HepG2 (cell line): ENCODE measurements at regions not wholly inside any gene's neighbourhood (a gene's known extent, or its start where the extent isn't known, plus 50 kb on each side); places are given as distances from the start of the nearest gene placed in this dataset.

Source experiments
- ATAC-seq: fragments of 200-7000 bp; cut with Tn5 transposase; 3 replicates; pipeline ENCODE4 v1.9.1; 2020; ENCODE audit warnings: mild to moderate bottlenecking, moderate library complexity
- BruUV-seq: library from RNA; stranded (reverse); fragments of 400-500 nt; replicated peaks from 2 replicates; lab custom pipeline; 2021; lab: Mats Ljungman, UMichigan
- CTCF ChIA-PET: fragments of 300-600 bp; formaldehyde crosslinking; extraction: SDS; loops from one replicate; lab custom pipeline; 2021; ENCODE audit warnings: low total read pairs, inconsistent platforms, low intra/inter-chr PET ratio; lab: Yijun Ruan, JAX
- POLR2A ChIA-PET: fragments of 350-600 bp; sonication (Branson Sonifier 250); formaldehyde crosslinking; loops from one replicate; lab custom pipeline; 2020; ENCODE audit warnings: antibody characterized with exemption, inconsistent platforms; lab: Yijun Ruan, JAX
- DNase-seq: peaks from one replicate; pipeline ENCODE4 v3.0.0-alpha.2; 2015; ENCODE audit warnings: low spot score
- FAIRE-seq: peaks from 3 replicates; lab custom pipeline; 2011; peaks lifted over from hg19 to GRCh38; lab: Jason Lieb, UNC
- H2AFZ ChIP-seq: one replicate; pipeline ENCODE4 v1.6.1; 2011; ENCODE audit warnings: low read length, inconsistent platforms
- H3K27ac ChIP-seq: fragments of 300-600 bp; 3 replicates; pipeline ENCODE4 v1.8.0; 2011; ENCODE audit warnings: mixed run types, mild to moderate bottlenecking, mixed read lengths, low read length, inconsistent platforms; ENCODE audit not compliant: insufficient read depth; ENCODE audit errors: extremely low read length
- H3K27me3 ChIP-seq, 2 experiments: fragments of 200-600 bp in 1 of 2; 2 replicates in 1 of 2; 3 replicates in 1 of 2; pipeline versions ENCODE4 v1.6.0 to v1.8.0; 2011; ENCODE audit warnings: low read length in 2 of 2, mild to moderate bottlenecking in 2 of 2, moderate library complexity in 2 of 2, inconsistent platforms in 1 of 2; ENCODE audit not compliant: insufficient read depth in 2 of 2, control insufficient read depth in 1 of 2
- H3K36me3 ChIP-seq, 2 experiments: fragments of 200-600 bp in 1 of 2; replicated peaks in 1 of 2; 2 replicates in 1 of 2; 3 replicates in 1 of 2; pipeline versions ENCODE4 v1.5.1 to v1.8.0; 2011; ENCODE audit warnings: low read length in 2 of 2, inconsistent platforms in 1 of 2; ENCODE audit not compliant: insufficient read depth in 2 of 2, control insufficient read depth in 1 of 2
- H3K4me1 ChIP-seq: 2 replicates; pipeline ENCODE4 v1.5.1; 2012; ENCODE audit warnings: low read length, inconsistent platforms; ENCODE audit not compliant: insufficient read depth
- H3K4me2 ChIP-seq: 2 replicates; pipeline ENCODE4 v1.6.0; 2011; ENCODE audit warnings: low read depth, low read length, inconsistent platforms
- H3K4me3 ChIP-seq, 3 experiments: fragments of 200-600 bp in 1 of 3; sonication (generic), shearing (Covaris generic) in 1 of 3; replicated peaks in 1 of 3; 2 replicates each; pipeline ENCODE4 v1.5.1; 2011 to 2016; ENCODE audit warnings: low read length in 3 of 3, inconsistent platforms in 2 of 3, low read depth in 2 of 3, mild to moderate bottlenecking in 2 of 3, control low read depth in 1 of 3, mixed read lengths in 1 of 3; ENCODE audit not compliant: insufficient read depth in 1 of 3
- H3K79me2 ChIP-seq: one replicate; pipeline ENCODE4 v1.6.1; 2011; ENCODE audit warnings: low read length, inconsistent platforms; ENCODE audit not compliant: insufficient read depth
- H3K9ac ChIP-seq: 2 replicates; pipeline ENCODE4 v1.6.0; 2011; ENCODE audit warnings: mild to moderate bottlenecking, low read depth, low read length, inconsistent platforms; ENCODE audit not compliant: insufficient read depth
- H3K9me3 ChIP-seq: 2 replicates; pipeline ENCODE4 v1.5.1; 2012; ENCODE audit warnings: mild to moderate bottlenecking, low read length
- H4K20me1 ChIP-seq: 2 replicates; pipeline ENCODE4 v1.6.0; 2011; ENCODE audit warnings: inconsistent platforms, mild to moderate bottlenecking, low read length, moderate library complexity; ENCODE audit not compliant: insufficient read depth
- DPF2 ChIP-seq: sonication (generic); formaldehyde crosslinking; IDR thresholded peaks from 2 replicates; pipeline ENCODE4 v1.4.0; 2020; ENCODE audit warnings: mild to moderate bottlenecking, low read depth, missing genetic modification reagents, borderline replicate concordance
- GATAD2A ChIP-seq: IDR thresholded peaks from 2 replicates; pipeline ENCODE4 v1.6.1; 2016
- IRF2 ChIP-seq: IDR thresholded peaks from 2 replicates; pipeline ENCODE4 v1.6.1; 2018; ENCODE audit warnings: missing genetic modification reagents, missing compliant biosample characterization
- MAFK ChIP-seq, 2 experiments: IDR thresholded peaks in 1 of 2; conservative IDR thresholded peaks in 1 of 2; 2 replicates each; pipeline ENCODE4 v1.6.1; 2011; ENCODE audit warnings: improper control_type of control experiment in 2 of 2, low read length in 2 of 2
- PHF20 ChIP-seq: sonication (generic); formaldehyde crosslinking; IDR thresholded peaks from 2 replicates; pipeline ENCODE4 v1.5.0; 2020; ENCODE audit warnings: mild to moderate bottlenecking, missing genetic modification reagents
- RAD21 ChIP-seq: fragments of 450-650 bp; formaldehyde crosslinking; IDR thresholded peaks from 2 replicates; pipeline ENCODE4 v1.5.0; 2020; ENCODE audit warnings: mild to moderate bottlenecking
- SATB2 ChIP-seq: sonication (generic); formaldehyde crosslinking; IDR thresholded peaks from 2 replicates; pipeline ENCODE4 v1.5.0; 2020; ENCODE audit warnings: missing genetic modification reagents
- SRSF1 ChIP-seq: fragments of 200-400 bp; formaldehyde crosslinking; optimal IDR thresholded peaks from 2 replicates; pipeline ENCODE3; 2017; ENCODE audit warnings: mild to moderate bottlenecking, low read depth, low read length, moderate library complexity
- TP53 ChIP-seq: sonication (generic); formaldehyde crosslinking; conservative IDR thresholded peaks from 2 replicates; pipeline ENCODE4 v1.4.0; 2020; ENCODE audit warnings: missing genetic modification reagents
- ZNF17 ChIP-seq: sonication (generic); formaldehyde crosslinking; IDR thresholded peaks from 2 replicates; pipeline ENCODE4 v1.5.0; 2020; ENCODE audit warnings: mild to moderate bottlenecking, missing genetic modification reagents
- ZNF850 ChIP-seq: sonication (generic); formaldehyde crosslinking; conservative IDR thresholded peaks from 2 replicates; pipeline ENCODE4 v1.9.0; 2021; ENCODE audit warnings: mild to moderate bottlenecking, missing genetic modification reagents
- WGBS: methylation state at CpG from one replicate; pipeline ENCODE4 v1.1.6; 2017; ENCODE audit warnings: low lambda C conversion rate; 5-methylcytosine and 5-hydroxymethylcytosine counted together
- in situ Hi-C: cut with HindIII; loops from 2 replicates; pipeline ENCODE4 v1.10.0; 2017; ENCODE audit warnings: low pct_unique_long_range_greater_than_20kb; ENCODE audit not compliant: extremely low pct_ligation_motif_present
- intact Hi-C: fragments of 100-400 bp; cut with micrococcal nuclease; formaldehyde crosslinking; loops from one replicate; pipeline ENCODE4 v1.10.0; 2022; ENCODE audit not compliant: unreplicated experiment
- TF ChIP-seq, protein P1 (sequence below): sonication (generic); formaldehyde crosslinking; IDR thresholded peaks from 2 replicates; pipeline ENCODE4 v1.5.1; 2020; ENCODE audit warnings: mild to moderate bottlenecking, moderate library complexity, missing genetic modification reagents
- TF ChIP-seq, protein P2 (sequence below): sonication (generic); formaldehyde crosslinking; IDR thresholded peaks from 2 replicates; pipeline ENCODE4 v1.5.0; 2020; ENCODE audit warnings: mild to moderate bottlenecking, missing genetic modification reagents, borderline replicate concordance
- TF ChIP-seq, protein P3 (sequence below), 2 experiments: sonication (generic) in 1 of 2; formaldehyde crosslinking in 1 of 2; IDR thresholded peaks; 2 replicates each; pipeline versions ENCODE4 v1.4.0 to v1.6.1; 2016 to 2020; ENCODE audit warnings: borderline replicate concordance in 1 of 2, low read depth in 1 of 2, mild to moderate bottlenecking in 1 of 2, missing genetic modification reagents in 1 of 2

DNA sequence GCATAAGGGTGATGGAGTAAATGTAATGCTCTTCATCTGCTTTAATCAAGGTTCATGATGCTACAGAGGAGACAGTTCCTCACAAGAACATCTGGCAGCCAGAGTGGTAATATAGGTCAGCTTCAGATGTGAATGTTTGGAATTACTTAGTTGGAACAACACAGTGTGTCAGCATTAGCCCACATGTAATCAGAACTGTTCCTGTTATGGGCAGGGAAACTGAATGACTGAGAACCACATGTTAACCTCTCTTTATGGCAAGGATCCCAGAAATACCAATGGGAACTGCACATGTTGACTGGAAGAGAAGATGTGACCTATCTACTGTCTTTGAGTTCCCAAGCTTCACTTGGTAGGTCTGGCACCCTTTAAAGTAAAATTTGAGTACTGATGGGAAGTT is 390.1 kb upstream of the PDE3A start:
- intact Hi-C loops: no loop called here

DNA sequence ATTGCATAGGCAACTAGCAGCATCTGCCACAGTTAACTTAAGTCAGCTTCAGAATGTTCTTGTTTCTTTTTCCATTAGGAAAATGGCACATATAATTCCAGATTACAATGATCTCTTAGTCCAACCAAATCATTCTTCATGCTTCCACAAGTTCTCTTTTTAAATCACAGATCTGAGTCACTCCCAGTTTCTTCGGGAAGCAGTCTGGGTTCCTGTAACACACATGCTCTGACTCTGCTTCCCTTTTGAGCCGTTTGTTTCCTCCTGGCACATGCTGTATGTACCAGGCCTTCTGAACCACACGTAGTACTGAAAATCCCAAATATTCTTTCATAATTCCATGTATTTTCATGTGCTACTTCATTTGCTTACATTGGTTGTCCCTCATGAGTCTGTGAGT is 388.8 kb upstream of the PDE3A start:
- Histone ChIP-seq H4K20me1 (no peaks in the 10 kb centered on the region), H3K9ac (no peak overlapping the region), H2AFZ (no peak overlapping the region), H3K4me1 (no peaks in the 10 kb centered on the region), H3K27me3 (no peaks in the 10 kb centered on the region; a peak in 1 of 5 replicates), H3K4me3 (no peak overlapping the region), H3K27ac (no peak overlapping the region), H3K9me3 (no peaks in the 10 kb centered on the region), H3K4me2 (no peak overlapping the region), H3K79me2 (no peaks in the 10 kb centered on the region), H3K36me3 (no peaks in the 10 kb centered on the region)
- ATAC-seq: no peak
- ChIA-PET POLR2A (no interaction called here), CTCF (no interaction called here)
- 14% methylated on average over 3 of the region's 3 CpGs for WGBS
- no TSS peak for BruUV-seq
- intact Hi-C loops (no loop called here), in situ Hi-C loops (no loop called here)
- no peak for FAIRE-seq
- DNase-seq: no peak
- TF ChIP-seq ZNF850 (CRISPR knock-in tag) (no peak), MAFK (conservative IDR thresholded peaks at IDR 0.05 in 1 of 2, IDR thresholded peaks at IDR 0.05 in 1 of 2; ENCODE audit: low read length in 2 of 2) (no peak), RAD21 (CRISPR knock-in tag) (no peak), DPF2 (CRISPR knock-in tag) (no peak), ZNF17 (CRISPR knock-in tag) (no peak), GATAD2A (CRISPR knock-in tag) (no peak), SRSF1 (no peak)
- TF ChIP-seq, protein P1, sequence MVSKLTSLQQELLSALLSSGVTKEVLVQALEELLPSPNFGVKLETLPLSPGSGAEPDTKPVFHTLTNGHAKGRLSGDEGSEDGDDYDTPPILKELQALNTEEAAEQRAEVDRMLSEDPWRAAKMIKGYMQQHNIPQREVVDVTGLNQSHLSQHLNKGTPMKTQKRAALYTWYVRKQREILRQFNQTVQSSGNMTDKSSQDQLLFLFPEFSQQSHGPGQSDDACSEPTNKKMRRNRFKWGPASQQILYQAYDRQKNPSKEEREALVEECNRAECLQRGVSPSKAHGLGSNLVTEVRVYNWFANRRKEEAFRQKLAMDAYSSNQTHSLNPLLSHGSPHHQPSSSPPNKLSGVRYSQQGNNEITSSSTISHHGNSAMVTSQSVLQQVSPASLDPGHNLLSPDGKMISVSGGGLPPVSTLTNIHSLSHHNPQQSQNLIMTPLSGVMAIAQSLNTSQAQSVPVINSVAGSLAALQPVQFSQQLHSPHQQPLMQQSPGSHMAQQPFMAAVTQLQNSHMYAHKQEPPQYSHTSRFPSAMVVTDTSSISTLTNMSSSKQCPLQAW: no peak
- TF ChIP-seq, protein P2, sequence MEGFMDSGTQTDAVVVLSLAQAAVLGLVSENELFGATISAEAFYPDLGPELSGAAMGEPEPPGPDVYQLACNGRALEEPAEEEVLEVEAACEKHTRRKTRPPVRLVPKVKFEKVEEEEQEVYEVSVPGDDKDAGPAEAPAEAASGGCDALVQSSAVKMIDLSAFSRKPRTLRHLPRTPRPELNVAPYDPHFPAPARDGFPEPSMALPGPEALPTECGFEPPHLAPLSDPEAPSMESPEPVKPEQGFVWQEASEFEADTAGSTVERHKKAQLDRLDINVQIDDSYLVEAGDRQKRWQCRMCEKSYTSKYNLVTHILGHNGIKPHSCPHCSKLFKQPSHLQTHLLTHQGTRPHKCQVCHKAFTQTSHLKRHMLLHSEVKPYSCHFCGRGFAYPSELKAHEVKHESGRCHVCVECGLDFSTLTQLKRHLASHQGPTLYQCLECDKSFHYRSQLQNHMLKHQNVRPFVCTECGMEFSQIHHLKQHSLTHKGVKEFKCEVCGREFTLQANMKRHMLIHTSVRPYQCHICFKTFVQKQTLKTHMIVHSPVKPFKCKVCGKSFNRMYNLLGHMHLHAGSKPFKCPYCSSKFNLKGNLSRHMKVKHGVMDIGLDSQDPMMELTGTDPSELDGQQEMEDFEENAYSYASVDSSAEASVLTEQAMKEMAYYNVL (CRISPR knock-in tag): no peak
- TF ChIP-seq, protein P3, sequence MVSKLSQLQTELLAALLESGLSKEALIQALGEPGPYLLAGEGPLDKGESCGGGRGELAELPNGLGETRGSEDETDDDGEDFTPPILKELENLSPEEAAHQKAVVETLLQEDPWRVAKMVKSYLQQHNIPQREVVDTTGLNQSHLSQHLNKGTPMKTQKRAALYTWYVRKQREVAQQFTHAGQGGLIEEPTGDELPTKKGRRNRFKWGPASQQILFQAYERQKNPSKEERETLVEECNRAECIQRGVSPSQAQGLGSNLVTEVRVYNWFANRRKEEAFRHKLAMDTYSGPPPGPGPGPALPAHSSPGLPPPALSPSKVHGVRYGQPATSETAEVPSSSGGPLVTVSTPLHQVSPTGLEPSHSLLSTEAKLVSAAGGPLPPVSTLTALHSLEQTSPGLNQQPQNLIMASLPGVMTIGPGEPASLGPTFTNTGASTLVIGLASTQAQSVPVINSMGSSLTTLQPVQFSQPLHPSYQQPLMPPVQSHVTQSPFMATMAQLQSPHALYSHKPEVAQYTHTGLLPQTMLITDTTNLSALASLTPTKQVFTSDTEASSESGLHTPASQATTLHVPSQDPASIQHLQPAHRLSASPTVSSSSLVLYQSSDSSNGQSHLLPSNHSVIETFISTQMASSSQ (IDR thresholded peaks at IDR 0.05; ENCODE audit: low read depth): no peak
- TF ChIP-seq, protein P3 (CRISPR knock-in tag; IDR thresholded peaks at IDR 0.05; ENCODE audit: borderline replicate concordance): no peak

More for the DNA sequence above, 390.1 kb upstream of the PDE3A start:
- Histone ChIP-seq H3K9ac (no peak overlapping the region), H2AFZ (no peak overlapping the region), H3K4me2 (no peak overlapping the region), H3K27me3 (no peaks in the 10 kb centered on the region), H4K20me1 (no peaks in the 10 kb centered on the region), H3K9me3 (no peaks in the 10 kb centered on the region), H3K4me3 (no peak overlapping the region), H3K4me1 (no peaks in the 10 kb centered on the region), H3K79me2 (no peaks in the 10 kb centered on the region), H3K36me3 (no peaks in the 10 kb centered on the region), H3K27ac (no peak overlapping the region)
- in situ Hi-C loops: no loop called here
- TF ChIP-seq PHF20: no peak
- TF ChIP-seq SATB2 (CRISPR knock-in tag): no peak
- no peak for TF ChIP-seq TP53
- TF ChIP-seq IRF2 (CRISPR knock-in tag): no peak
- BruUV-seq: no TSS peak
- CTCF ChIA-PET: no interaction called here
- no peak for DNase-seq
- no peak for ATAC-seq
- FAIRE-seq: no peak
- POLR2A ChIA-PET: no interaction called here
